Neural cell (in vitro differentiated cells): ENCODE measurements at regions not wholly inside any gene's neighbourhood (a gene's known extent, or its start where the extent isn't known, plus 50 kb on each side); places are given as distances from the start of the nearest gene placed in this dataset.

Experiments
- EP300 ChIP-seq: fragments of 450-650 bp; conservative IDR thresholded peaks from 2 replicates; pipeline ENCODE4 v1.6.1; 2014; ENCODE audit warnings: antibody characterized with exemption, mild to moderate bottlenecking, moderate library complexity; ENCODE audit not compliant: poor library complexity, severe bottlenecking
- EZH2 ChIP-seq: fragments of 200-600, 300-800 bp; shearing (Covaris generic), sonication (generic); IDR thresholded peaks from 2 replicates; pipeline ENCODE4 v1.6.1; 2014; ENCODE audit warnings: antibody characterized with exemption, low read length, borderline replicate concordance, mild to moderate bottlenecking; ENCODE audit not compliant: insufficient read depth, poor library complexity, severe bottlenecking
- POLR2AphosphoS5 ChIP-seq: IDR thresholded peaks from 2 replicates; pipeline ENCODE4 v1.6.1; 2012
- SMC3 ChIP-seq: fragments of 450-650 bp; conservative IDR thresholded peaks from 2 replicates; pipeline ENCODE4 v1.6.1; 2014; ENCODE audit warnings: antibody characterized with exemption, mild to moderate bottlenecking, moderate library complexity; ENCODE audit not compliant: poor library complexity
- TF ChIP-seq, protein P1 (sequence below): fragments of 450-650 bp; IDR thresholded peaks from 2 replicates; pipeline ENCODE4 v1.5.1; 2014; ENCODE audit warnings: antibody characterized with exemption, mild to moderate bottlenecking, moderate library complexity; ENCODE audit not compliant: poor library complexity, severe bottlenecking

DNA sequence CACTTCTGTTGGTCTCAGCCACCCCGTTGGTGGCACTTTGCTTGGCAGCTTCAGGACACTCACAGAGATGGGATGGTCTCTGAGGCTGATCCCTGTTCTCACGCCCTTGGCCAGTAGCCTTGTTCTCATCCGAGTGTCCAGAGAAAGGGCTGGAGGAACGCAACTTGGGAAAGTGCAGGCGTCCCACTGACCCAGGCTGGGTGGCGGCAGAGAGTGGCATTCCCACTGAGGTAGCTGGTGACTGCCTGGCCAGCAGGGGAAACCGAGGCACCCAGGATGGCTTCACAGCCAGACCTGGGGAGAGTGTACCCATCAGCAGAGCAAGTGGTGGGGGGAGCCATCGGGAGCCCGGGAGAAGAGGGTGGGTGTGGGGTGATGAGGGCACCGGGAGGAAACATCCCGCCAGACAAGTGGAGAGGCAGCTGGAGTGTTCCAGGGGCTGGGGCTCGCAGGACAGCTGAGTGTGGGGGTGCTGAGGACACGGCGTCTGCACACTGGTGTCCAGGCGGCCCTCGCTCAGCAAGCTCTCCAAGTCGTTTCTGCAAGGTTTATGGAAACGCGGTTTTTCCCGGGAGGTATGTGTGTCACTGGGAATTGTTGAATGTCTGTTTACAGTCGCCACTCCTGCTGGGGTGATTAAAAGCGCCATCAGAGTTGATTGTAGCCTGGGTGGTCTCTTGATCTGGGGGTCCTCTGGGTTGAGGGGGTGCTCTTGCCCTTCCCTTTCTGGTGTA, 97.8 kb downstream of the SIK1 start:
- TF ChIP-seq, protein P1, sequence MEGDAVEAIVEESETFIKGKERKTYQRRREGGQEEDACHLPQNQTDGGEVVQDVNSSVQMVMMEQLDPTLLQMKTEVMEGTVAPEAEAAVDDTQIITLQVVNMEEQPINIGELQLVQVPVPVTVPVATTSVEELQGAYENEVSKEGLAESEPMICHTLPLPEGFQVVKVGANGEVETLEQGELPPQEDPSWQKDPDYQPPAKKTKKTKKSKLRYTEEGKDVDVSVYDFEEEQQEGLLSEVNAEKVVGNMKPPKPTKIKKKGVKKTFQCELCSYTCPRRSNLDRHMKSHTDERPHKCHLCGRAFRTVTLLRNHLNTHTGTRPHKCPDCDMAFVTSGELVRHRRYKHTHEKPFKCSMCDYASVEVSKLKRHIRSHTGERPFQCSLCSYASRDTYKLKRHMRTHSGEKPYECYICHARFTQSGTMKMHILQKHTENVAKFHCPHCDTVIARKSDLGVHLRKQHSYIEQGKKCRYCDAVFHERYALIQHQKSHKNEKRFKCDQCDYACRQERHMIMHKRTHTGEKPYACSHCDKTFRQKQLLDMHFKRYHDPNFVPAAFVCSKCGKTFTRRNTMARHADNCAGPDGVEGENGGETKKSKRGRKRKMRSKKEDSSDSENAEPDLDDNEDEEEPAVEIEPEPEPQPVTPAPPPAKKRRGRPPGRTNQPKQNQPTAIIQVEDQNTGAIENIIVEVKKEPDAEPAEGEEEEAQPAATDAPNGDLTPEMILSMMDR, result no peak
- TF ChIP-seq POLR2AphosphoS5, result no peak
- TF ChIP-seq EP300, result no peak
- no peak for TF ChIP-seq SMC3
- no peak for TF ChIP-seq EZH2
